ENCODE measurements at regions not wholly inside any gene's neighbourhood (a gene's known extent, or its start where the extent isn't known, plus 50 kb on each side); places are given as distances from the start of the nearest gene placed in this dataset.

GRCh38 chr3:66092175-66092995 is 53.7 kb upstream of the MAGI1 start:
- no peaks in the 10 kb centered on the region for H3K9me3 Mint-ChIP-seq (ENCODE audit: insufficient read depth)
- no peaks in the 10 kb centered on the region for H3K4me1 Mint-ChIP-seq (ENCODE audit: low read depth)
- H3K27me3 Mint-ChIP-seq (ENCODE audit: low read depth), result no peaks in the 10 kb centered on the region
- no peak overlapping the region for H3K27ac Mint-ChIP-seq
- no peak overlapping the region for H3K4me3 Mint-ChIP-seq
- ATAC-seq (no peak), DNase-seq (no peak)
- no peaks in the 10 kb centered on the region for H3K36me3 Mint-ChIP-seq (ENCODE audit: low read depth)
- ChIA-PET CTCF (no interaction called here), POLR2A (no interaction called here)
